Central memory CD8-positive, alpha-beta T cell (primary cell): ENCODE measurements at regions not wholly inside any gene's neighbourhood (a gene's known extent, or its start where the extent isn't known, plus 50 kb on each side); places are given as distances from the start of the nearest gene placed in this dataset.

Source experiments
- ATAC-seq: fragments of 150-1000 bp; cut with Tn5 transposase; replicated peaks from 2 replicates; pipeline ENCODE4 v1.10.0; 2022; ENCODE audit warnings: mild to moderate bottlenecking, moderate FRiP score, moderate number of reproducible peaks; ENCODE audit not compliant: poor library complexity, severe bottlenecking; ENCODE audit errors: extremely low read depth
- DNase-seq, 2 donors: peaks; one replicate each; pipeline ENCODE4 v3.0.0; 2021; ENCODE audit warnings: low spot score in 2 of 2
- H3K27ac Mint-ChIP-seq: one replicate; pipeline ENCODE4 v1.8.0; 2022; ENCODE audit warnings: low read depth, mild to moderate bottlenecking, moderate library complexity, mixed read lengths
- H3K27me3 Mint-ChIP-seq: one replicate; pipeline ENCODE4 v1.8.0; 2022; ENCODE audit warnings: mixed read lengths
- H3K36me3 Mint-ChIP-seq: one replicate; pipeline ENCODE4 v1.8.0; 2022; ENCODE audit warnings: mild to moderate bottlenecking, moderate library complexity, mixed read lengths; ENCODE audit not compliant: insufficient read depth
- H3K4me1 Mint-ChIP-seq: one replicate; pipeline ENCODE4 v1.8.0; 2022; ENCODE audit warnings: mixed read lengths
- H3K4me3 Mint-ChIP-seq: one replicate; pipeline ENCODE4 v1.8.0; 2022; ENCODE audit warnings: mild to moderate bottlenecking, moderate library complexity, mixed read lengths
- H3K9me3 Mint-ChIP-seq: one replicate; pipeline ENCODE4 v1.8.0; 2022; ENCODE audit warnings: mixed read lengths

GRCh38 chr15:25175789-25176615 lies 221.2 kb downstream of the SNRPN start:
- DNase-seq = peak in 1 of 2 donors; percentile 7
- no peaks in the 10 kb centered on the region for H3K36me3 Mint-ChIP-seq
- no peak for ATAC-seq

GRCh38 chr15:25176616-25176923 lies 221.8 kb downstream of the SNRPN start:
- no peaks in the 10 kb centered on the region for H3K36me3 Mint-ChIP-seq
- no peaks in the 10 kb centered on the region for H3K4me1 Mint-ChIP-seq
- H3K9me3 Mint-ChIP-seq = peaks cover 7% of the 10 kb centered on the region
- no peaks in the 10 kb centered on the region for H3K27me3 Mint-ChIP-seq
- H3K27ac Mint-ChIP-seq = no peak overlapping the region
- no peak for DNase-seq
- no peak overlapping the region for H3K4me3 Mint-ChIP-seq
- no peak for ATAC-seq

More at GRCh38 chr15:25175789-25176615, 221.2 kb downstream of the SNRPN start:
- Mint-ChIP-seq H3K4me1 (no peaks in the 10 kb centered on the region), H3K9me3 (peaks cover 7% of the 10 kb centered on the region), H3K4me3 (no peak overlapping the region), H3K27me3 (no peaks in the 10 kb centered on the region), H3K27ac (no peak overlapping the region)

GRCh38 chr15:25176991-25177954 lies 222.5 kb downstream of the SNRPN start:
- ATAC-seq (no peak), DNase-seq (peak; percentile 6 to 7)
- Mint-ChIP-seq H3K4me1 (no peaks in the 10 kb centered on the region), H3K27ac (no peak overlapping the region), H3K27me3 (no peaks in the 10 kb centered on the region), H3K9me3 (peaks cover 7% of the 10 kb centered on the region), H3K36me3 (no peaks in the 10 kb centered on the region), H3K4me3 (no peak overlapping the region)

GRCh38 chr15:25177955-25178801 lies 223.4 kb downstream of the SNRPN start:
- ATAC-seq = no peak
- no peak overlapping the region for H3K27ac Mint-ChIP-seq
- peaks cover 7% of the 10 kb centered on the region for H3K9me3 Mint-ChIP-seq
- no peaks in the 10 kb centered on the region for H3K27me3 Mint-ChIP-seq
- no peaks in the 10 kb centered on the region for H3K36me3 Mint-ChIP-seq
- H3K4me1 Mint-ChIP-seq = no peaks in the 10 kb centered on the region
- DNase-seq = peak; percentile 6 to 8
- H3K4me3 Mint-ChIP-seq = no peak overlapping the region

GRCh38 chr15:25178835-25179672 lies 224.3 kb downstream of the SNRPN start:
- DNase-seq = no peak
- H3K27ac Mint-ChIP-seq = no peak overlapping the region
- H3K27me3 Mint-ChIP-seq = no peaks in the 10 kb centered on the region
- H3K4me1 Mint-ChIP-seq = no peaks in the 10 kb centered on the region
- H3K36me3 Mint-ChIP-seq = no peaks in the 10 kb centered on the region
- no peak overlapping the region for H3K4me3 Mint-ChIP-seq
- H3K9me3 Mint-ChIP-seq = peaks cover 7% of the 10 kb centered on the region
- ATAC-seq = no peak

GRCh38 chr15:25179673-25180511 lies 225.1 kb downstream of the SNRPN start:
- peak in 1 of 2 donors; percentile 7 for DNase-seq
- H3K4me1 Mint-ChIP-seq = no peaks in the 10 kb centered on the region
- H3K27me3 Mint-ChIP-seq = no peaks in the 10 kb centered on the region

GRCh38 chr15:25180606-25181292 lies 226.0 kb downstream of the SNRPN start:
- Mint-ChIP-seq H3K36me3 (no peaks in the 10 kb centered on the region), H3K4me3 (no peak overlapping the region), H3K9me3 (no peaks in the 10 kb centered on the region), H3K4me1 (no peaks in the 10 kb centered on the region), H3K27ac (no peak overlapping the region), H3K27me3 (no peaks in the 10 kb centered on the region)
- DNase-seq (peak in 1 of 2 donors; percentile 8), ATAC-seq (no peak)

More at GRCh38 chr15:25179673-25180511, 225.1 kb downstream of the SNRPN start:
- ATAC-seq = no peak
- Mint-ChIP-seq H3K27ac (no peak overlapping the region), H3K9me3 (peaks cover 3% of the 10 kb centered on the region), H3K36me3 (no peaks in the 10 kb centered on the region), H3K4me3 (no peak overlapping the region)

- no peaks in the 10 kb centered on the region for H3K36me3 Mint-ChIP-seq
- ATAC-seq (no peak), DNase-seq (no peak)
- no peaks in the 10 kb centered on the region for H3K4me1 Mint-ChIP-seq
- H3K27me3 Mint-ChIP-seq = no peaks in the 10 kb centered on the region
- H3K4me3 Mint-ChIP-seq = no peak overlapping the region
- no peaks in the 10 kb centered on the region for H3K9me3 Mint-ChIP-seq
- no peak overlapping the region for H3K27ac Mint-ChIP-seq
These were observed 226.7 kb downstream of the SNRPN start for GRCh38 chr15:25181293-25182097.

- no peak for ATAC-seq
- Mint-ChIP-seq H3K27ac (no peak overlapping the region), H3K4me1 (no peaks in the 10 kb centered on the region), H3K36me3 (no peaks in the 10 kb centered on the region), H3K27me3 (no peaks in the 10 kb centered on the region), H3K4me3 (no peak overlapping the region), H3K9me3 (no peaks in the 10 kb centered on the region)
- DNase-seq = no peak
These were observed 227.3 kb downstream of the SNRPN start for GRCh38 chr15:25182098-25182478.

GRCh38 chr15:25182736-25183445 lies 228.1 kb downstream of the SNRPN start:
- no peak overlapping the region for H3K4me3 Mint-ChIP-seq
- H3K27me3 Mint-ChIP-seq = no peaks in the 10 kb centered on the region
- peaks cover 1% of the 10 kb centered on the region for H3K36me3 Mint-ChIP-seq
- H3K9me3 Mint-ChIP-seq = no peaks in the 10 kb centered on the region
- ATAC-seq = no peak
- DNase-seq = no peak
- H3K27ac Mint-ChIP-seq = no peak overlapping the region
- H3K4me1 Mint-ChIP-seq = no peaks in the 10 kb centered on the region
